ENCODE measurements at regions not wholly inside any gene's neighbourhood (a gene's known extent, or its start where the extent isn't known, plus 50 kb on each side); places are given as distances from the start of the nearest gene placed in this dataset.
"Not testable (repeated sequence)": the region's sequence is repeated elsewhere in the genome, so short reads cannot be mapped to it uniquely, and the experiment has no call there.

GRCh38 chr1:193388165-193388564, 201.8 kb upstream of the B3GALT2 start:
- DNase-seq (ENCODE audit: low read depth in 1 of 2, low spot score in 1 of 2): no peak
- H3K4me3 ChIP-seq (replicated peaks; ENCODE audit: insufficient read depth, low read length): no peak overlapping the region
- TF ChIP-seq REST (IDR thresholded peaks at IDR 0.05; ENCODE audit: insufficient replicate concordance, low read depth) (no peak), SPI1 (IDR thresholded peaks at IDR 0.05; ENCODE audit: borderline replicate concordance, low read depth) (no peak), CTCF (IDR thresholded peaks at IDR 0.05; ENCODE audit: insufficient read depth, low read length) (no peak), POLR2AphosphoS5 (IDR thresholded peaks at IDR 0.05; ENCODE audit: low read depth) (no peak), GABPA (IDR thresholded peaks at IDR 0.05; ENCODE audit: low read depth) (no peak)
- no peaks in the 10 kb centered on the region for H3K27me3 ChIP-seq (ENCODE audit: insufficient read depth, poor library complexity, severe bottlenecking)
- no peak overlapping the region for H3K27ac ChIP-seq (replicated peaks)

GRCh38 chr1:193387406-193387805, 201.0 kb upstream of the B3GALT2 start:
- Histone ChIP-seq H3K27me3 (ENCODE audit: insufficient read depth, poor library complexity, severe bottlenecking) (no peaks in the 10 kb centered on the region), H3K4me3 (replicated peaks; ENCODE audit: insufficient read depth, low read length) (no peak overlapping the region), H3K27ac (replicated peaks) (no peak overlapping the region)
- DNase-seq (ENCODE audit: low read depth in 1 of 2, low spot score in 1 of 2): no peak
- TF ChIP-seq SPI1 (IDR thresholded peaks at IDR 0.05; ENCODE audit: borderline replicate concordance, low read depth) (no peak), GABPA (IDR thresholded peaks at IDR 0.05; ENCODE audit: low read depth) (no peak), REST (IDR thresholded peaks at IDR 0.05; ENCODE audit: insufficient replicate concordance, low read depth) (no peak), POLR2AphosphoS5 (IDR thresholded peaks at IDR 0.05; ENCODE audit: low read depth) (no peak), CTCF (IDR thresholded peaks at IDR 0.05; ENCODE audit: insufficient read depth, low read length) (no peak)

- not testable (repeated sequence) for DNase-seq (ENCODE audit: low read depth in 1 of 2, low spot score in 1 of 2); H3K4me3 ChIP-seq (replicated peaks; ENCODE audit: insufficient read depth, low read length); H3K27ac ChIP-seq (replicated peaks); H3K27me3 ChIP-seq (ENCODE audit: insufficient read depth, poor library complexity, severe bottlenecking)
These were observed 192.0 kb upstream of the B3GALT2 start for GRCh38 chr1:193378451-193378850.

GRCh38 chr1:193377472-193377871, 191.1 kb upstream of the B3GALT2 start:
- no peak for DNase-seq (ENCODE audit: low read depth in 1 of 2, low spot score in 1 of 2)
- TF ChIP-seq SPI1 (IDR thresholded peaks at IDR 0.05; ENCODE audit: borderline replicate concordance, low read depth) (no peak), REST (IDR thresholded peaks at IDR 0.05; ENCODE audit: insufficient replicate concordance, low read depth) (no peak), POLR2AphosphoS5 (IDR thresholded peaks at IDR 0.05; ENCODE audit: low read depth) (no peak), GABPA (IDR thresholded peaks at IDR 0.05; ENCODE audit: low read depth) (no peak), CTCF (IDR thresholded peaks at IDR 0.05; ENCODE audit: insufficient read depth, low read length) (no peak)
- H3K4me3 ChIP-seq (replicated peaks; ENCODE audit: insufficient read depth, low read length): no peak overlapping the region
- no peaks in the 10 kb centered on the region for H3K27me3 ChIP-seq (ENCODE audit: insufficient read depth, poor library complexity, severe bottlenecking)
- no peak overlapping the region for H3K27ac ChIP-seq (replicated peaks)

Data from HL-60 (cell line).